Right lobe of liver (tissue), 4 donors: ENCODE measurements at regions not wholly inside any gene's neighbourhood (a gene's known extent, or its start where the extent isn't known, plus 50 kb on each side); places are given as distances from the start of the nearest gene placed in this dataset.

Source experiments
- CTCF ChIP-seq, 4 donors: fragments of 200-600 bp in 3 of 4; fragments of 450-650 bp in 1 of 4; IDR thresholded peaks; one replicate each; pipeline versions ENCODE4 v1.5.1 to v1.8.0; 2016 to 2022; ENCODE audit warnings: antibody characterized with exemption in 4 of 4, mild to moderate bottlenecking in 2 of 4
- POLR2A ChIP-seq: fragments of 450-650 bp; IDR thresholded peaks from one replicate; pipeline ENCODE4 v1.6.1; 2017; ENCODE audit warnings: antibody characterized with exemption, mild to moderate bottlenecking
- donor health status: DM: no; HTN: no; CAD: no.
- donor health status: DM: no; HTN: no; CAD: no.
- donor health status: DM: no; HTN: yes; CAD: no.

GRCh38 chr12:58656254-58657009 is 263.9 kb downstream of the LRIG3 start:
- TF ChIP-seq CTCF (IDR thresholded peaks at IDR 0.05): no peak
- TF ChIP-seq POLR2A: no peak
